GM19025 (cell line): ENCODE measurements at regions not wholly inside any gene's neighbourhood (a gene's known extent, or its start where the extent isn't known, plus 50 kb on each side); places are given as distances from the start of the nearest gene placed in this dataset.
"Not testable (repeated sequence)": the region's sequence is repeated elsewhere in the genome, so short reads cannot be mapped to it uniquely, and the experiment has no call there.

Experiments used
- ATAC-seq: cut with Tn5 transposase; IDR thresholded peaks from one replicate; pipeline ENCODE4 v1.9.1; 2021; ENCODE audit warnings: mild to moderate bottlenecking, low read depth, moderate library complexity; ENCODE audit not compliant: unreplicated experiment

DNA sequence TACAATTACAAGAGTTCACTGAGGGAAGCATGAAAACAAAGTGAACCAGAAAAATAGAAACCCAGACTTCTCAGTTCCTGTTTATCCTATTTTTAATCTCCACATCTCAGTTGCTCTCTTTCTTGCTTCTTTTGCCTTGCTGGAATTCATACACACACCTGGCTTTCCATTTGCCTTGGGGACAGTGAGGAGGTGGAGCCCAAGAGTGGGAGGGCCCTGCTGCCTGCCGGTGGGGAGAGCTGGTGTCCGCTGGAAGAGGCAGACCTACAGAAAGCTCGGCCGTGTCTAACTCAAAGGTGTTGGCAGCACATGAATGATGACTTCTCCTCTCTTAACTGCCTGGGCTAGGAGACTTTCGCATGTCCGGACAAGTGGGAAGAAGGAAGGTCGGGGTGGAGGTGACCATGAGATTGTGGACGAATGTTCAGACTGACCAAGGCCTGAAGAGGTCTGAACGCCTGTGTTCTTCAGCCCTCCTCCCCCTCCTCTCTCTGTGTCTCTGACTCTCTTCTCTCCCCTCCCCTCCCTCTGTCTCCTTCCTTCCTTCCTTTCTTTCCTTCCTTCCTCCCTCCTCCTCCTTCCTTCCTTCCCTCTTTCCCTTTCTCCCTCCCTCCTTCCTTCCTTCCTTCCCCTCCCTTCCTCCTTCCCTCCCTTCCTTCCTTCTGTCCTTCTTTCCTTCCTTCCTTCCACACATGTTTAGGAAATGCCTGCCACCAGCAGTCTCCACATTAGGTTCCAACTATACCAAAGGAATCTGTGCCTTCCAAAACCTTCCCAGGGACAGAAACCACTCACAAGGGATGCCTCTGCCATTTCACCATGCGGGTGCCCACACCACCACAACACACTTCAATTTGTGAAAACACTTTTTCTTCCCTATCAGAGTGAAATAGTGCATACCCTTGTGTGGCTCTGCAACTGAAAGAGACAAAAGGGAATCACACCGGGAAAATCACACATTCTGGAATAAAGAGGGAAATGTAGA, 157.3 kb upstream of the RUNX1 start:
- ATAC-seq, result no peak

DNA sequence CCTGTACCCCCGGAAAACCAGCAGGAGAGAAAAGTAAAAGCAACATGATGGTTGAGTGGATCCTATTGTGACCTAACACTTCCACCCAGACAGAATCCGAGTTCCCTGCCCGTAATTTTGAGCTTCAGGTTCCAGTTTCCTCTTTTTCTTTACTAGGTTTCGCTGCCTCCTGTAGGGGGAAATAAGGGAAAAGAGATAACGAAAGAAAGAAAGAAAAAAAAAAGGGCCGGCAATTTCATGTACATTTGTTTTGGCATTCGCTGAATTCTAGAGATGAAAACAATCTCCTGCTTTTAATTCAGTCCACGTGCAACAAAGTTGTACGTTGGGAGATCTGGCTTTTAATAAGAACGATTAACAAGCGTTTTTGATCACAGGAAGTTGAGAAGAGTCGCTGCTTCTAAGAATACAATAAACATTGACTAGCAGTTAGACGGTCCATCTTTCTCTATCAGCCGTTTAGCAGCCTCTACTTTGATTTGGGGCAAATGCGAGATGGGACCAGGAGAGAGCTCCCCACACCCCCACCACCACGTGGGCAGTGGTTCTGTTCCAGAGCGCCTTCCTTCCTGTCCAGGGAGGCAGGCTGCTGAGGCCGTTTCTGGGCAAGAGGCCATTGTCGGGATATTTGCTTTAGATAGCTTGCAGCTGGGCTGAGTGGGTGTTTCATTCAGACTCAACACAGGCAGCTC, 155.9 kb upstream of the RUNX1 start:
- ATAC-seq, result no peak

DNA sequence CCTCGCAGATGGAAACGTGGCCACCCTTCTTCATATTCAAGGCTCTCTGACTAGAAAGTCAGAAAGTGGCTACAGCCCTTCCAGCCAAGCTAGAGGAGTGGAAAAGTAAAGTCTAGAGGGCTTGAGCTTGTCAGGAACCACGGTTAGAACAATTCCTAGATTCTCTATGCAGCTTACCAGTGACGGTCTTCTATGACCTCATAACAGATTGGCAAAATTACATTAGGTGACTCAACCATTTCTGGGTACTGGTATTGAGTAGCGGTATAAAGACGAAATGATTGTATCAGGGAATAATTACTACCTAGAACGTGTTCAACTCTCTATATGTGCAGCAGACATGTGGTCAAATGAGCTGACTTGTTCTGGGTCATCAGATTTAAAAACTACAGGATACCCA, 155.0 kb upstream of the RUNX1 start:
- no peak for ATAC-seq

DNA sequence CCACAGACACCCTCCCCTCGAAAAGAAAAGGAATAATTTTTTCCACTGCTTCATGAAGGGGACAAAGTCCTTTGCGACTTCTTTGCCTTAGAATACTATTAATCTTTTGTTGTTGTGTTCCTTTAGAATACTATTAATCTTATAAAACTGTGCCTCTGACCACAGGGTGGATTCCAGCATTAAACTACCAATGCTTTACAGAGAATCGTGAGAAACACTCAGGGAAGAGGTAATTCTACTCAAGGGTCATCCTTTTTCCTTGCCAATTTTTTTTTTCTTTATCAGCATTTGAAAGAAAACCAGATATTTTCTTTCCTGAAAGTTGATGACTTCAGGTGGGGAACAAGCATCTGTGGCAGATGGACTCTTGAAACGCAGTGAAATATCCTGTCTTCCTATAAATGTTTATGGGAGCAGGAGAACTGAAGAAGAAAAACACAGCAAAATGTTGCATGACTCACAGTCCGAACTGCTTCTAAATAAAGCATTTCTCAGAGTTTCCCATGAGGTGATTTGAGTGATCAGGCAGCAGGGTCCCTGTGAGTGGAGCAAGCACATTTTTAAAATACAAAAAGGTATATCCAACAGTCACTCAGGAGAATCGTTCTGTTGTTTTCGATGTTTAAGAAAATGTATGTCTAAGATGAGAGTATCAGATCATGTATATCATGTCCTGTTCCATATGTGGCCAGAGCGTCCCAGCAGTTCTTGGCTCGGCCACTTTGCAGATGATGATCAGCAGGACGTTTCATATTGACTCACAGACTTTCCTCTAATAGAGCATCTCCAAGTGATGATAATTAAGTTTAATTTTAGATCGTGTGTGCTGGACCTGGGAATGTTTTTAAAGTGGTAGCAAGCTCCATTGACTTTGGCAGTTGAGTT, 154.2 kb upstream of the RUNX1 start:
- no peak for ATAC-seq

DNA sequence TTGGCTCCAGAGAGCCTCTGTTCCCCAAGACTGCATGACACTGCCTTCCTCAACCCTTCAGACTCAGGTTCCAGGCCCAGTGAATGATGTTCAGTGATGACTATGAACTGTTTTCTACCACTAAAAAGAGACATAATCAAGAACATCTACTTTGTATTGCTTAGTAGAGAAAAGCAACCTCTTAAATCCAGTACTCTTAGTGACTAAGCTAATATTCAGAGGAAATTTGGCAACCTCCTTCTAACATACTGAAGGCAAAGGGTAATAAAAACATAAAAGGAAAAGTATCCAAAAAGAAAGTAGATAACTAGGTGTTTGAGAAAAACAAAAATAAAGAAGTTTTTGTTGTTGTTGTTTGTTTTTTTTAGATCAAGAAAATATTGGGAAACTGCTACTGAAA, 153.3 kb upstream of the RUNX1 start:
- ATAC-seq, result no peak

DNA sequence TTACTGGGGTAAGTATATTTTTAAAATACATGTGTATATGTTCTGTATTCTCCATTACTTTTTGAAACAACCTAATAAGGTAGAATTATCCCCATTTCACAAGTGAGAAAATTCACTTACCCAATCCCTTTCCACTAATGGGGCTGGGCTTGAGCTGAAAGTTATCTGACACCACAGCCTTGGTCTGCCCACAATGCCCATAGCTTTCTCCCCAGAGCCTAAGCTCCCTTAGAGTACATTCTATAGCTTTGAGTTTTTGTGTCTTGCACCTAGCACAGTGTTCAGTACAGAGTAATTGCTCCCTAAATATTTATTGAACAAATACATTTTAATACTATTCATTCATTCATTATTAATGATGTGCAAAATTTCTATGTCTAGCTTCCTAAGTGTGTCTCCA, 152.7 kb upstream of the RUNX1 start:
- ATAC-seq, result no peak

DNA sequence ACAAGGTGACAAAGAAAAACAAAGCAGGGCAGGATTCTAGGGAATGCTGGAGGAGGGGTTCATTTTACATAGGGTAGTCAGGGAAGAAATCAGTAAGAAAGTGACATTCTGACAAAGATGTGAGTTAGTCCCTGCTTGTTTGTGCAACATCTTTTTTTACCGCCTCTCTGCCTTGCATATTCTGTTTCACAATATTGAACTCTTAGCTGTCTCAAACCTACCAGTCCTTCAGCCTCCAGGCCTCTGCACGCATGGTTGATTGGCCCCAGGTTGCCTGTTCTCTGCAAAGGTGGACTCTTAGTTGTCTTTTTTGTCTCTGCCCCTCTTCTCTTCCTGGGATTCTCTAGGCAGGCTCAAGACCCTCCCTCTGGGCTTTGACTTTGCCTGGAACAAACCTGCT, 152.2 kb upstream of the RUNX1 start:
- no peak for ATAC-seq

DNA sequence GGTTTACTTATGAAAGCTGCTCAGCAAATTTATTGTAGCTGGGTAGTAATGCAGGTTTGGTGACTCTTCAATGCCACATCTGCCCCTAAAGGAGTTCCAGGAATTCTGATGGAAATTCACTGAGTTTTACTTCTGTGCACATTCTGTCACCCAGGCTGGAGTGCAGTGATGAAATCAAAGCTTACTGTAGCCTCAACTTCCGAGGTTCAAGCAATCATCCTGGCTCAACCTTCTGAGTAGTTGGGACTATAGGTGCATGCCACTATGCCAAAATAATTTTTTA, 150.6 kb upstream of the RUNX1 start:
- ATAC-seq, result no peak

DNA sequence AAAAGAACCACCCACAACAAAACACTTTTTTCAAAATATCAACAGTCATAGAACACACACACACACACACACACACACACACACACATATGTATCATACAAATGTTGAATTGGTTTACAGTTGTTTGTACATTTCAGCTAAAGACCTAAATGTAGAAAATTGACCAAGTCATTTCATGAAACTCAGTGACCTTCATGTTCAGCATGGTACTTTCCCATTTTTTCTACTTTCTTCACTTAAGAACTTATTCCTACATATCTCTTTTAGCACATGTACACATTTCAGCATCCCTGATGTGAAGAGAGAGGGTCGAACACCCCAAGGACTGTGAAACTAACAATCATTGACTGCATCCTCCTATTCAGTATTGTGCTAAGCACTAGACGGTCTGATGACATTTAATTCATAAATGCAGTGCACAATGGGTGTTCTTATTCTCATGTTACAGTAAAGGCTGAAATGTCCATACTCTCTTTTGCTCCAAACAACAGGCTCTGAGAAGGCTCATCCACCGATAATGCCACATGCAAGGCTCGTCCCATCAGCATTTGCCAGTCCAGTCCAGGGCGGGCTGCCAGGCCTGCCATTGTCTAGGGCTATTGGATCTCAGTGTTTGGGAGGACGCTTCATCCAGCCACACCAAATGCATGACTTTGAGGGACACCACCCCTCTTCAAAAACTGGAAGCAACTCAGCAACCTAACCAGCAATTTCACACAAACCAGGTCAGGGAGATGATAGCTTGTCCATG, 150.1 kb upstream of the RUNX1 start:
- no peak for ATAC-seq

DNA sequence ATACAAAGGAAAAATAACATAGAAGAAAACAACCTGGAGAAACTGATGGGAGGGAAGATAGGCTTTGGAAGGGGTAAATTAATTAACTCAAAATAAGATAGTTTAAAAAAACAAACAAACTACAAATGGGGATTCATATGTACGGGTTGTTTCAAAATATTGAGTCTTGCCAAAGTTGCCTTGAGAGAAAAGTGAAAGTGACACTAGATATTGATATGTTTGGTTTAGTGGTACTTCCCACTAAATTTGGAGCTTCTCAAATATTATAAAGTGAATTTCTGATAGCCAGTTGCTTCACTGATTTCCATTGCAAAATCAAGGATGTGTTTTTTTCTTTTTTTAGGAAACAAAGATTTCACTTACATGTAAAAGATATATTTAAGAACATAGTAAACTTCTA, 149.5 kb upstream of the RUNX1 start:
- ATAC-seq, result no peak

DNA sequence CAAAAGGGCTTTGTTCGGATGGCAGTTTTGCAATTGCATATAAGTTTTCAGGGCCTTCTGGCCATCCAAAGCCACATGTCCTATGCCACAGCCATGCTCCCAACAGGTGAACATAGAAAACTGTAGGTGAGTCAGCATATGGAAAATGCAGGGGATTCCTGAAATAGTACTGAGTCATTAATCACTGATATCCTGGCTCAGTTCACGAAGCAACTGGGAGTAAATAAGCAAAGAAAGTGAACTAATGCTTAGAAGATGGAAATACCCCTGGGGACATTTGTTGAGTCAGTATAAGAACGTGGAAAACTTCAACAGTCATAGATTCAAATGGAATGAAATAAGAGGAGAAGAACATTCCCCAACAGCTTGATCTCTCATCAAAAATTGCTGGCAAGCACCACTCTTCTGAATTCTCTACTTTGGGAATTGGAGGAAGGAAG, 148.9 kb upstream of the RUNX1 start:
- no peak for ATAC-seq

DNA sequence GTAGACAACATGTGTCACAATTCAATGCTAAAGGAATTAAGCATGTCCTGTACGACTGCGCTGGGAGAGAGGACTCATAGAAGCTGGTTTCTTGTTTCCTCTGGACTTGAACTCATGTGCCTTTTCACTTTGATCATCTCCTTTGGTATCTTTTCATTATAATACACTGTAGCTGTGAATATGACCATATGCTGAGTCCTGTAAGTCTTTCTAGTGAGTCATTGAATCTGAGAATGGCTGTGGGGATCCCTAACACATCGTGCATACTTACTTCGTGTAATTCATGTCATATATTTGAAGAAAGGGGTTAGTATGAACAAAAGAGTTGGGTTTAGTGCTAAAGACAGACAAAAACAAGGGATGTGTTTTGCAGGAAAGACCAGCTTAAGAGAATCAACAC, 148.1 kb upstream of the RUNX1 start:
- ATAC-seq, result no peak

DNA sequence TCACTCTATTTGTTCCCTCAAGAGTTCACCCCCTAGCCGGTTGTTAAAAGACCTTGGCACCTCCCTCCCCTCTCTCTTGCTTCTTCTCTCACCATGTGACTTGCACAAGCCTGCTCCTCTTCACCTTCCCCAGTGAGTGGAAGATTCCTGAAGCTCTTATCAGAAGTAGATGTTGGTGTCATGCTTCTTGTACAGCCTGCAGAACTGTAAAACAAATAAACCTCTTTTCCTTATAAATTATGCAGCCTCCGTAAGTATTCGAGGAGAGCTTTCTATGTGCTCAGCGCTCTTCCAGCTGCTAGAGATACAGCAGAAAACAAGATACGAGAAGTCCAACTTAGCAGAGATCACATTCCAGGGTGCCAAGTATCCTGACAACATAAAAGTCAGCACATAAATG, 147.0 kb upstream of the RUNX1 start:
- ATAC-seq, result no peak

DNA sequence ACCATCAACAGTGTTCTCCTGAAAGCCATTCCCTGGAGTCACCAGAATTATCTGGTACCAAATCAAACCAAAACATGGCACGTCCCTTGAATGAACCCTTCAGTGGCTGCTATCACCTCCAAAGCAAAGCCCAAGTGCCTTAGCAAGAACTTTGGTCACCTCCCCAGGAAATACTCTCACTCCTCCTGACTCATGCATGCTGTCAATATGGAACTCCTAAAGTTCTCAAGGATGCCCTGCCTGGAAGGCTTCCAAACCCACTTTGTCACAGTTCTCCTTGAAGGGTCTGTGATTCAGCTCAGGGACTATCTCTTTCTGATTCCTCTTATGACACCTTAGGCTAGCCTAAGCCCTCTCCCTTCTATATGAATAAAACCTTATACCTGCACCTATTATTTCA, 146.1 kb upstream of the RUNX1 start:
- no peak for ATAC-seq

DNA sequence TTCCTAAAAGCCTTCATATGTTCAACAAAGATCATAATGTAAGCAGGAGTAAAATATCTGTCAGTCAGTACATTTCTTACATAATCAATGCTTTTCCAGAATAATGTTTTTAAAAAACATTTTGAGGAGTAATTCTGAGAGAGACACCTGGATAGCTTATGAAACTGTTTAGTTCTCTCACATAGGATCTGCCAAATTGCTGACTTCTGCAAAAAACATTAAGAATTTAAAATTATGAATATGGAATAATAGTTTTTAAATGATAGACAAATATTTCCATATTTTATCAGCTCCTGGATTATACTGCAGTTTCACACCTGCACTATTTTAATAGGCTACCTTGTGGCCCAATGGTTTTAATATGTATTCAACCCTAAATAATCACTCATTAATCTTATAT, 142.7 kb upstream of the RUNX1 start:
- no peak for ATAC-seq

DNA sequence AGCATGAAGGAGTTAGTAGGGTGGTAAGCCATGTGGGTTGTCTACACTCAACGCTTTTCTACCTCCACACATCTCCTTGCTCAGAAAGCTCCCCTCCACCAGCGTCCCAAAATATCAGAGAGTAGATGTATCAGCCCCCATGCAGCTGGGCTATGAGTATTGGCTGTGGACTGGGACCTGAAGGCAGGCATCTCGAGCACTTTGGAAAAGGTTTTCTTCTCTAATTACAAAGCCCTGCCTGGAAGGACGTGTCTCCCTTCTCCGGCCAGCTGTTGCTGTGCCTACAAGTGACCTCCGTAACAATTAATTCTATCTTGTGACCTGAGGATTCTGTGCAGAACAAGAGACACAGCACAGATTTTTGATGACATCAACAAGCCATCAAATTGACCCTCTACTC, 142.0 kb upstream of the RUNX1 start:
- no peak for ATAC-seq

DNA sequence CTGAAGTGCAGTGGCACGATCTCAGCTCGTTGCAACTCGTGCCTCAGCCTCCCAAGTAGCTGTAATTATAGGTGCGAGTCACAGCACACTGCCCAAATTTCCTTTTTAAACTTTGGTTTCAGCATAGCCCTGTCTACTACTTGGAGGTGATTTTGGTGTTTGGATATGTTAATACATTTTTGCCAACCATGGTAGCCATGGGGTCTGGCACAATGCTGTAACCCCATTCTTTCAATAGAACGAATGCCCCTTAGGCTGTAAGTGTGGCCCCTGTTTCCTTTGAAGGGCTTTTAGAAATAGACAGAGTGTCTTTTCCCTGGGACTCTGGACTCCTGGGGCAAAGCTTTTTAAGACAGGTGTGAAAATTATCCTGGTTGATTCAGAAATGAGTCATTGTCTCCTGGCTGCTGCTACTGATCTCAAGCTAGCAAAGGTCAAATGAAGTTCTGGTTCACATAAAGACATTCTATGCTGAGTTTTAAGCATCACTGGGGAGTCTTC, 141.1 kb upstream of the RUNX1 start:
- ATAC-seq, result no peak

DNA sequence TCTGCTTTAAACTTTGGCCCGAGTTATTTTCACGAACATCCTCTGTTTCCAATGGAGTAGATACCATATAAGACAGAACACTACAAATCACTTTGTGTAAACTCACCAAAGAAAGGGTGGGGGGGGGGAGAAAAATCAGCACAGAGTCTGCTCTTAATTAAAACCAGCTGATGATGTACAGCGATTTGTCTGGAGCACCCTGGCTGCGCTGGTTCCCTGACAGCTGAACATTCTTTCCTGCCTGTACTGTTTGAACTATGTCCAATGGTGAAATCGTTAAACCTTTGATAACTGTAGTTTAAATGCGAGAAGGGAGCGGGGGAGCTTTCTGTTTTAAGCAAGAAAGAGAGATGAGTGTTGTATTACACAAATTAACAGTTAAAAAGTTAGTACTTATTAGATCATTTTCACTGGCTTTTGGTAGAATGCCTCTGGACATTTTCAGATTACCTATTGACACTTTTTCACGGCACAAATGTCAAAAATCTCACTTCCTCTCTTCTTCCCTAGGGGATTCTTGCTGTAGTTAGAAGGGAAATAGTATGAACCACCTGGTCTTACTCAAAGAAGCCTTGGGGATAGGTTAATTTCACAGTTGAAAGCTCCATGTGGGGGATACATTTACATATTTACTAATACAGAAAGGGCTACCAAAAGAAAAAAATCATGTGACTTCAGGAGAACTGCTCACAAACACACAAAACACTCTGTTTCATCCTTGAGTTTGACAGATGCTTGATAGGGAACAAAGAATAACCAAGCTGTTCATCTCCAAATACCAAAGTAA, 140.2 kb upstream of the RUNX1 start:
- ATAC-seq, result peak; percentile 86

DNA sequence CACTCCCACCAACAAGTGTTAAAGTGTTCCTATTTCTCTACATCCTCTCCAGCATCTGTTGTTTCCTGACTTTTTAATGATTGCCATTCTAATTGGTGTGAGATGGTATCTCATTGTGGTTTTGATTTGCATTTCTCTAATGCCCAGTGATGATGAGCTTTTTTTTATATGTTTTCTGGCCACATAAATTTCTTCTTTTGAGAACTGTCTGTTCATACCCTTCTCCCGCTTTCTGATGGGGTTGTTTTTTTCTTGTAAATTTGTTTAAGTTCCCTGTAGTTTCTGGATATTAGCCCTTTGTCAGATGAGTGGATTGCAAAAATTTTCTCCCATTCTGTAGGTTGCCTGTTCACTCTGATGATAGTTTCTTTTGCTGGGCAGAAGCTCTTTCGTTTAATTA, 134.3 kb upstream of the RUNX1 start:
- not testable (repeated sequence) for ATAC-seq
